SK-N-SH (cell line): ENCODE measurements at regions not wholly inside any gene's neighbourhood (a gene's known extent, or its start where the extent isn't known, plus 50 kb on each side); places are given as distances from the start of the nearest gene placed in this dataset.

Experiments used
- CTCF ChIA-PET: fragments of 300-600, 350-600 bp; formaldehyde crosslinking; extraction: SDS; loops from one replicate; lab custom pipeline; 2021; lab: Yijun Ruan, JAX
- POLR2A ChIA-PET: fragments of 350-600 bp; sonication (Branson Sonifier 250); formaldehyde crosslinking; extraction: SDS; loops from one replicate; lab custom pipeline; 2020; ENCODE audit warnings: antibody characterized with exemption, inconsistent platforms; lab: Yijun Ruan, JAX
- DNase-seq: peaks from one replicate; pipeline ENCODE4 v3.0.0; 2012
- H2AFZ ChIP-seq: fragments of 200-600 bp; sonication (generic); 2 replicates; pipeline ENCODE4 v1.8.1; 2016; ENCODE audit warnings: antibody characterized with exemption, mild to moderate bottlenecking, low read depth
- H3F3A ChIP-seq: fragments of 200-600 bp; sonication (generic); replicated peaks from 2 replicates; pipeline ENCODE3; 2016; ENCODE audit warnings: antibody characterized with exemption, mild to moderate bottlenecking; ENCODE audit not compliant: insufficient read depth
- H3K27ac ChIP-seq, 2 experiments: fragments of 200-500 bp in 1 of 2; fragments of 200-600 bp in 1 of 2; sonication (Bioruptor generic) in 1 of 2; sonication (generic), shearing (Covaris generic) in 1 of 2; 2 replicates each; pipeline versions ENCODE4 v1.5.1 to v1.6.1; 2014 to 2016; ENCODE audit warnings: low read depth in 2 of 2, inconsistent platforms in 1 of 2, low read length in 1 of 2, mild to moderate bottlenecking in 1 of 2, mixed read lengths in 1 of 2
- H3K27me3 ChIP-seq: fragments of 200-600 bp; sonication (generic), shearing (Covaris generic); 2 replicates; pipeline ENCODE4 v1.6.1; 2016; ENCODE audit warnings: mixed run types; ENCODE audit not compliant: insufficient read depth
- H3K36me3 ChIP-seq, 2 experiments: fragments of 200-500 bp in 1 of 2; fragments of 200-600 bp in 1 of 2; sonication (Bioruptor generic) in 1 of 2; sonication (generic) in 1 of 2; replicated peaks in 1 of 2; 2 replicates each; pipeline versions ENCODE3 to v1.5.1; 2014 to 2016; ENCODE audit warnings: low read length in 1 of 2, mild to moderate bottlenecking in 1 of 2; ENCODE audit not compliant: insufficient read depth in 2 of 2, control insufficient read depth in 1 of 2
- H3K4me1 ChIP-seq, 2 experiments: fragments of 200-500 bp in 1 of 2; fragments of 200-600 bp in 1 of 2; sonication (Bioruptor generic) in 1 of 2; sonication (generic), shearing (Covaris generic) in 1 of 2; 2 replicates each; pipeline versions ENCODE4 v1.5.1 to v1.6.1; 2014 to 2016; ENCODE audit warnings: low read depth in 1 of 2, low read length in 1 of 2, mixed run types in 1 of 2; ENCODE audit not compliant: insufficient read depth in 2 of 2, control insufficient read depth in 1 of 2
- H3K4me2 ChIP-seq: fragments of 200-600 bp; sonication (generic), shearing (Covaris generic); 2 replicates; pipeline ENCODE4 v1.6.1; 2017; ENCODE audit warnings: mixed run types
- H3K4me3 ChIP-seq, 2 experiments: fragments of 200-500 bp in 1 of 2; fragments of 200-600 bp in 1 of 2; sonication (Bioruptor generic) in 1 of 2; sonication (generic), shearing (Covaris generic) in 1 of 2; 2 replicates each; pipeline versions ENCODE4 v1.5.1 to v1.8.1; 2014 to 2016; ENCODE audit warnings: low read depth in 2 of 2, inconsistent platforms in 1 of 2, low read length in 1 of 2, mild to moderate bottlenecking in 1 of 2, mixed read lengths in 1 of 2, moderate library complexity in 1 of 2
- H3K79me2 ChIP-seq: fragments of 200-600 bp; sonication (generic); 2 replicates; pipeline ENCODE4 v1.8.1; 2017; ENCODE audit warnings: mild to moderate bottlenecking; ENCODE audit not compliant: insufficient read depth
- H3K9ac ChIP-seq: fragments of 200-600 bp; sonication (generic); 2 replicates; pipeline ENCODE4 v1.6.1; 2017; ENCODE audit warnings: mixed run types
- H3K9me2 ChIP-seq: fragments of 200-600 bp; sonication (generic); 2 replicates; pipeline ENCODE4 v1.6.1; 2017; ENCODE audit warnings: mixed run types
- H3K9me3 ChIP-seq: fragments of 200-600 bp; sonication (generic); 2 replicates; pipeline ENCODE4 v1.6.1; 2017; ENCODE audit warnings: mixed run types, mild to moderate bottlenecking, moderate library complexity
- H4K20me1 ChIP-seq: fragments of 200-600 bp; sonication (generic); 2 replicates; pipeline ENCODE4 v1.6.1; 2017; ENCODE audit warnings: mild to moderate bottlenecking, mixed run types; ENCODE audit not compliant: insufficient read depth
- ELF1 ChIP-seq: IDR thresholded peaks from 2 replicates; pipeline ENCODE4 v1.4.0; 2012
- EP300 ChIP-seq, 2 experiments: IDR thresholded peaks; 2 replicates each; pipeline versions ENCODE4 v1.4.0 to v1.6.1; 2012; ENCODE audit warnings: borderline replicate concordance in 1 of 2, low read depth in 1 of 2, low read length in 1 of 2
- EZH2phosphoT487 ChIP-seq: fragments of 200-600 bp; sonication (generic); IDR thresholded peaks from 2 replicates; pipeline ENCODE4 v1.6.1; 2017; ENCODE audit warnings: low read depth, mixed run types, mild to moderate bottlenecking, antibody characterized with exemption, moderate library complexity, borderline replicate concordance
- FOXM1 ChIP-seq: IDR thresholded peaks from 2 replicates; pipeline ENCODE4 v1.4.0; 2012; ENCODE audit warnings: low read depth, mild to moderate bottlenecking
- GATA2 ChIP-seq: sonication (generic); formaldehyde crosslinking; IDR thresholded peaks from 2 replicates; pipeline ENCODE4 v1.5.0; 2020; ENCODE audit warnings: mild to moderate bottlenecking, missing genetic modification reagents
- IRF3 ChIP-seq: fragments of 150-350 bp; IDR thresholded peaks from 2 replicates; pipeline ENCODE4 v1.6.1; 2016; ENCODE audit warnings: mild to moderate bottlenecking, low read depth, low read length
- NRF1 ChIP-seq: IDR thresholded peaks from 2 replicates; pipeline ENCODE4 v1.6.1; 2012; ENCODE audit warnings: low read depth, mild to moderate bottlenecking, low read length
- RAD21 ChIP-seq: IDR thresholded peaks from 2 replicates; pipeline ENCODE4 v1.6.1; 2012; ENCODE audit warnings: mild to moderate bottlenecking, low read length
- RFX5 ChIP-seq: IDR thresholded peaks from 2 replicates; pipeline ENCODE4 v1.6.1; 2012; ENCODE audit warnings: mild to moderate bottlenecking, improper control_type of control experiment, low read length
- RXRA ChIP-seq: IDR thresholded peaks from 2 replicates; pipeline ENCODE4 v1.4.0; 2012; ENCODE audit warnings: low read depth, mild to moderate bottlenecking, borderline replicate concordance
- TAF1 ChIP-seq: IDR thresholded peaks from 2 replicates; pipeline ENCODE4 v1.6.1; 2012; ENCODE audit warnings: low read depth, mild to moderate bottlenecking, low read length, moderate library complexity, borderline replicate concordance
- TCF12 ChIP-seq: IDR thresholded peaks from 2 replicates; pipeline ENCODE4 v1.4.0; 2012
- TEAD4 ChIP-seq: IDR thresholded peaks from 2 replicates; pipeline ENCODE4 v1.4.0; 2012; ENCODE audit warnings: mild to moderate bottlenecking, borderline replicate concordance; ENCODE audit not compliant: insufficient read depth
- USF1 ChIP-seq: IDR thresholded peaks from 2 replicates; pipeline ENCODE4 v1.4.0; 2012; ENCODE audit warnings: low read depth, borderline replicate concordance
- YY1 ChIP-seq: IDR thresholded peaks from 2 replicates; pipeline ENCODE4 v1.4.0; 2012; ENCODE audit warnings: low read depth, mild to moderate bottlenecking
- WGBS: methylation state at CpG from one replicate; pipeline ENCODE4 v1.1.6; 2017; ENCODE audit warnings: low lambda C conversion rate; 5-methylcytosine and 5-hydroxymethylcytosine counted together
- TF ChIP-seq, protein P1 (sequence below): IDR thresholded peaks from 2 replicates; pipeline ENCODE4 v1.4.0; 2012; ENCODE audit warnings: low read depth
- TF ChIP-seq, protein P2 (sequence below): IDR thresholded peaks from 2 replicates; pipeline ENCODE4; 2012
- TF ChIP-seq, protein P3 (sequence below): fragments of 150-350 bp; IDR thresholded peaks from 2 replicates; pipeline ENCODE4 v1.6.1; 2017; ENCODE audit warnings: antibody characterized with exemption, low read length, low read depth, borderline replicate concordance
- TF ChIP-seq, protein P4 (sequence below): IDR thresholded peaks from 2 replicates; pipeline ENCODE4 v1.4.0; 2012; ENCODE audit warnings: low read depth, borderline replicate concordance

DNA sequence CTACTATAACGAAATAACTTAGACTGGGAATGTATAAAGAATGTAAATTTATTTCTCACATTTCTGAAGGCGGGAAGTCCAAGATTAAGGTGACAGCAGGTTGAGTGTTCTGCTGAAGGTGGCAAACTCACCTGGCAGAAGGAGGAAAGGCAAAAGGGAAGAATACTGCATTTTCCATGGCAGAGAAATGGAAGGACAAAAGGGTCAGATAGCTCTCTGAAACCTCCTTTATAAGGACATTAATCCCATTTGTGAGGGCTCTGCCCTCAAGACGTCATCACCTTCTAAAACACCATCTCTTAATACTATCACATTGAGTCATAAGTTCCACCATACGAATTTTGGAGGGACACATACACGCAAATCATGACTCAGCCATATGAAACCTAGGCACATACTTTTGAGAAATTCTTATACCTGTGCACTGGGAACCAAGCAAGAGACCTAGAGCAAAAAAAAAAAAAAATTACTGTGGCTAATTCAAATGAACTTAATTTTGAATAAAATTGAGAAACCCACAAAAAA is 1669.3 kb upstream of the FLRT2 start:
- Histone ChIP-seq H3K9me3 (no peaks in the 10 kb centered on the region), H3K4me3 (no peak overlapping the region), H3K9me2 (no peaks in the 10 kb centered on the region), H4K20me1 (no peaks in the 10 kb centered on the region), H2AFZ (no peak overlapping the region), H3K27me3 (no peaks in the 10 kb centered on the region), H3K27ac (no peak overlapping the region), H3K9ac (no peak overlapping the region), H3K4me2 (no peak overlapping the region), H3K36me3 (no peaks in the 10 kb centered on the region), H3F3A (no peaks in the 10 kb centered on the region), H3K4me1 (no peaks in the 10 kb centered on the region), H3K79me2 (no peaks in the 10 kb centered on the region)
- ChIA-PET CTCF (no interaction called here), POLR2A (no interaction called here)
- TF ChIP-seq, protein P1, sequence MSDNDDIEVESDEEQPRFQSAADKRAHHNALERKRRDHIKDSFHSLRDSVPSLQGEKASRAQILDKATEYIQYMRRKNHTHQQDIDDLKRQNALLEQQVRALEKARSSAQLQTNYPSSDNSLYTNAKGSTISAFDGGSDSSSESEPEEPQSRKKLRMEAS = no peak
- no peak for TF ChIP-seq YY1
- TF ChIP-seq EP300 (IDR thresholded peaks at IDR 0.05; ENCODE audit: borderline replicate concordance in 1 of 2, low read depth in 1 of 2, low read length in 1 of 2) = no peak
- no peak for TF ChIP-seq RXRA
- no peak for TF ChIP-seq USF1
- no peak for TF ChIP-seq TAF1
- no peak for TF ChIP-seq FOXM1
- TF ChIP-seq EZH2phosphoT487 = no peak
- no peak for TF ChIP-seq RFX5
- TF ChIP-seq, protein P2, sequence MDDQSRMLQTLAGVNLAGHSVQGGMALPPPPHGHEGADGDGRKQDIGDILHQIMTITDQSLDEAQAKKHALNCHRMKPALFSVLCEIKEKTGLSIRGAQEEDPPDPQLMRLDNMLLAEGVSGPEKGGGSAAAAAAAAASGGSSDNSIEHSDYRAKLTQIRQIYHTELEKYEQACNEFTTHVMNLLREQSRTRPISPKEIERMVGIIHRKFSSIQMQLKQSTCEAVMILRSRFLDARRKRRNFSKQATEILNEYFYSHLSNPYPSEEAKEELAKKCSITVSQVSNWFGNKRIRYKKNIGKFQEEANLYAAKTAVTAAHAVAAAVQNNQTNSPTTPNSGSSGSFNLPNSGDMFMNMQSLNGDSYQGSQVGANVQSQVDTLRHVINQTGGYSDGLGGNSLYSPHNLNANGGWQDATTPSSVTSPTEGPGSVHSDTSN = no peak
- no peak for TF ChIP-seq NRF1
- TF ChIP-seq RAD21 = no peak
- TF ChIP-seq TCF12 = no peak
- no peak for TF ChIP-seq IRF3
- TF ChIP-seq GATA2 (CRISPR knock-in tag) = no peak
- TF ChIP-seq TEAD4 = no peak
- TF ChIP-seq ELF1 = no peak
- TF ChIP-seq, protein P3, sequence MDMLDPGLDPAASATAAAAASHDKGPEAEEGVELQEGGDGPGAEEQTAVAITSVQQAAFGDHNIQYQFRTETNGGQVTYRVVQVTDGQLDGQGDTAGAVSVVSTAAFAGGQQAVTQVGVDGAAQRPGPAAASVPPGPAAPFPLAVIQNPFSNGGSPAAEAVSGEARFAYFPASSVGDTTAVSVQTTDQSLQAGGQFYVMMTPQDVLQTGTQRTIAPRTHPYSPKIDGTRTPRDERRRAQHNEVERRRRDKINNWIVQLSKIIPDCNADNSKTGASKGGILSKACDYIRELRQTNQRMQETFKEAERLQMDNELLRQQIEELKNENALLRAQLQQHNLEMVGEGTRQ = no peak
- TF ChIP-seq, protein P4, sequence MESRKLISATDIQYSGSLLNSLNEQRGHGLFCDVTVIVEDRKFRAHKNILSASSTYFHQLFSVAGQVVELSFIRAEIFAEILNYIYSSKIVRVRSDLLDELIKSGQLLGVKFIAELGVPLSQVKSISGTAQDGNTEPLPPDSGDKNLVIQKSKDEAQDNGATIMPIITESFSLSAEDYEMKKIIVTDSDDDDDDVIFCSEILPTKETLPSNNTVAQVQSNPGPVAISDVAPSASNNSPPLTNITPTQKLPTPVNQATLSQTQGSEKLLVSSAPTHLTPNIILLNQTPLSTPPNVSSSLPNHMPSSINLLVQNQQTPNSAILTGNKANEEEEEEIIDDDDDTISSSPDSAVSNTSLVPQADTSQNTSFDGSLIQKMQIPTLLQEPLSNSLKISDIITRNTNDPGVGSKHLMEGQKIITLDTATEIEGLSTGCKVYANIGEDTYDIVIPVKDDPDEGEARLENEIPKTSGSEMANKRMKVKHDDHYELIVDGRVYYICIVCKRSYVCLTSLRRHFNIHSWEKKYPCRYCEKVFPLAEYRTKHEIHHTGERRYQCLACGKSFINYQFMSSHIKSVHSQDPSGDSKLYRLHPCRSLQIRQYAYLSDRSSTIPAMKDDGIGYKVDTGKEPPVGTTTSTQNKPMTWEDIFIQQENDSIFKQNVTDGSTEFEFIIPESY = no peak
- DNase-seq = no peak
- WGBS = 15% methylated on average over 5 of the region's 5 CpGs
